HG02678 (cell line): ENCODE measurements at regions not wholly inside any gene's neighbourhood (a gene's known extent, or its start where the extent isn't known, plus 50 kb on each side); places are given as distances from the start of the nearest gene placed in this dataset.

Experiments
- ATAC-seq: cut with Tn5 transposase; IDR thresholded peaks from one replicate; pipeline ENCODE4 v1.9.1; 2021; ENCODE audit warnings: mild to moderate bottlenecking, moderate library complexity; ENCODE audit not compliant: unreplicated experiment

DNA sequence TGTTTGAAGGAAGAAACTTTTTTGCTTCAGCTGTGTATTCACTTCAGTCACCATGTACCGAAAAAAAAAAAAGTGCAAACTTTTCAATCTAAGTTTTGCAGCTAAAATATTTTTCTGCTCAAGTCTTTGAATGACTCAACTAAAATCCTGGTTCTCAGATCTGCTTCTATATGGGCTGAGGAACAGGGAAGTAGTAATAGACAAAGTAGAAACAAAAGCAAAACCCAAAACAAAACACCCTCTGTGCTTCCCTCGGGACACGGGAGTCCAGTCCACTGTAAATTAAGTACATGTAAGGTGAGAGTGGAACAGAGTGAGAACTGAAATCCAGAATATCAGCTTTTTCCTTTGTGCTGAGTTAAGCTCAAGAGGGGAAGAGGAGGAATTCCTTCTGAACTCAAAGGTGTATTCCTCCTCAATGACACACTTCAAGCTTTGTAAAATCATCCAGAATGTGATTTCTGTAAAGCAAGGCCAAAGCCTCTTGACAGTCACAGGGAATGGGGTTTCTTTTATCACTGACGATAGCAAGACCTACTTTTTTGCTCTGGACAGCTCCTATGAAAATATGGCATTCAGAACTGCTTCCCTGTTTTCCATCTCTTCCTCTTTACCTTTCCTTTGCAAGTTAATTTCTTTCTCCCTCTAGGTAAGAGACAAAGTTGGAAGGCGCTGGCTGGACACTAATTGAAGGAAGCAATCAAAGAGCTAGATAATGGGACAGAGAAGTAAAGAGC is 433.5 kb upstream of the MMADHC start:
- no peak for ATAC-seq

DNA sequence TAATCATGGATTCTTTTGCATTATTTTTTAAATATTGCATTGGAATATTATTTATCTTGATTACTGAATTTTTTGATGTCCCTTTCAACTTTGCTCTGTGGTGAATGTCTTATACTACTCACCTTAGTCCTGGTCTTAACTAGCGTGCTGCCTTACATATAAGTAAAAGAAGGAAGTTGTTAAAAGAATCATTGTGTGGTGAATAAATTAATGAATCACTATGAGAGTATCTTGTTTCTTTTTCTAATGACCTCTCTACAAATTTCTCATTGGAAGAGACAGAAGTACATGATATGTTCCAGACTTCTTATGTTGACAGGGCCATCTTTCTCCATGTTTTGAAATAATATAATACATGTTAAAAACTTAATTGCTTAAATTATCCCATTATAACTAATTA is 432.6 kb upstream of the MMADHC start:
- ATAC-seq = no peak

DNA sequence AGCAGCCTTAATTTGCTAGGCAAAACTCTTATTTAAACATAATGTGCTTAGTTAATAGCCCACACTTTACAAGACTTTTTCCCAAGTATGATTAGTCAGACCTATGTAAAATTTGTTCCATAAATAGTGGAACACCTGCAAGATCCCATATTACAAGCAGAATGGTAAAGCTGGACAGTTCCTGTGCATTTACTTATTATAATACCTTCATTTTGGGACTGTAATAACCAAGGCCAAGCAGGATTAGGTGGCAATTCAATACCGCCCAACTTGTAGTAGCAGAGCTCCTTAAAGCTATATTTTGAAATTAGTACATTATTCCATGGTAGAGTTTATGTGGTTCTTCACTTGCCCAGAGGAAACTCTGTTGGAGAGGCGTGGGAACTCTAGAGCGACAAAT is 431.5 kb upstream of the MMADHC start:
- no peak for ATAC-seq

DNA sequence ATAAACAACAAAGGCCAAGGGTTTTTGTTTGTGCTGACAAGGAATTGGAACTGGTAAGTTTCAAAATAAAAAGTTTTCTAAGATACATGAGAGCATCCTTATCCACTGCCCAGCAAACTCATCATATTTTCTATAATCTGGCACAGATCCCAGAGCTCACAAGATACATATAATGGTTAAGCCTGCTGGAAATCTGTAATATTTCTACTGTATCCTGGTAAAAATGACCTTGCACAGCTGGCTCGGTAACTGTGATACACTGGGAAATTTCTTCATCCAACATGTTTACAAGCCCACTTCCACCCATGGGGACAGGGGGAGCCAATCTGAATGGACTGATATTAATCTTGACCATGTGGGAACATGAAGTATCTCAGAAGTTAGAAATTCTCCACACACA is 425.4 kb upstream of the MMADHC start:
- no peak for ATAC-seq

DNA sequence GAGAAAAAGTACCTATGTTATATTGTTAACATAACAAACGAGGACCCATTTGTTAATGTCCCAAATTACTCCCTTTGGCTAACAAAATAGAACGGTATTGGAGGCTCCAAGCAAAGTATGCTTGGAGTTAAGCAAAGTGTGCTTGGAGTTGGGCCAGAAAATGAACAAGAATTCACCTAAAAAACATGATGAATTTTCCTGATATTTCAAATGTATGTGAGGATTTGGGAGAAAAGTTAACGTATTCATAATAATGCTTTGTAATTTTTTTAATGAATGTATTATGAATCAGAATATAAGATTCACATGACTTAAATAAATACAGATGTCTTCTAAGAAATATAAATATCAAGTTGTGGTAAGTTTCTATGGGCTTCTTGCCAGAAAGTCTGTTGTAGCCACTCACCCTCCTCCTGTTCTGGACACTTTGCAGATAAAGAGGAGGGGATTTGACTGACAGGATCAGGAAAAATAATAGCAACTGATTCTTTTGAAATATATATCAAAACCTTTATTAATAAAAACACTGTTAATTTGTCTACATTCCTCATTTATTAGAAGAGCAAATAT is 423.7 kb upstream of the MMADHC start:
- no peak for ATAC-seq

DNA sequence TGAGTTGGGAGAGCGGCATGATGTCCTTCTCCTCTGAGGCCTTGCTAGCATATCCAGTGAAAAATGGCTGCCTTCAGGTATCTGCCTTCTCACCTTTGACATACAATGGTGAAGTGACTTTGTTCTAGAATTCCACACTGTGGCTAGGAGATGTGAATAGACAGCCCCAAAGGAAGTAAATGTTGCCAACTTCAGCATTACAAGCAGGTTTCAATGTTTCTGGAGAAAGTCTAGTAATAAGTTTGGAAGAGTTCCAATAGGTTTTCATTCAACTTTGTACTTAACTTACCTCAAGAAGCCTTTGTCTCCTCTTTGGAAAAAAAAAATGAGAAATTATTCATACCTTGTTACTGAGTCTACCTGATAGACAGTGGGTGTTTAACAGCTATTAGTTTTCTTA is 421.3 kb upstream of the MMADHC start:
- no peak for ATAC-seq

DNA sequence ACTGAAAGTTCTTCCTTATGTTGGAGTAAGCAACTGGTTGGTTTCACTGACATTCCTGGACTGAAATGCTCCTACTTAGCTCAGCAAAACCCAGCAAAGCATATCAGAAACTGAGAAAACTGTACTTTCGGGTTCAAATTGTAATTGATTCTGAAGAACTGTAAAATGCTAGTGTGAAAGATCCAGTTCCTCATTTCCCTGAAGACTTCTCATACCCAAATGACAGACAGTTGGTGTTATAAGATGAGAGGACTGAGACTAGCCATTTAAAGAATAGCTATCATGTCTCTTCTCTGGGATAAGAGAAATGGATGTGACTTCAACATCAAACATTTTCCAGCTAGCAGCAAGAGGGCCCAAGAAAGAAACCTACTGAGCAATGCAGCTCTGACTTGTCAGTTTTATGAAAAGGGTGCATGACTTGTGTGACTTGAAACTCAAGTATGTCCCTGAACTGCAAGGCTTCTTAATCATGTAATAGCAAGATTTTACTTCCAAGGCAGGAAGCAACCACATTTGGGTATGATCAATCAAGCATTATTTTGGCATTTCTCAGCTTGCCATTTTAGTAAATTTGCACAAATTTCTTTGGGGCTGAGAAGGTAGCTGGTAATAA is 420.3 kb upstream of the MMADHC start:
- ATAC-seq = no peak

DNA sequence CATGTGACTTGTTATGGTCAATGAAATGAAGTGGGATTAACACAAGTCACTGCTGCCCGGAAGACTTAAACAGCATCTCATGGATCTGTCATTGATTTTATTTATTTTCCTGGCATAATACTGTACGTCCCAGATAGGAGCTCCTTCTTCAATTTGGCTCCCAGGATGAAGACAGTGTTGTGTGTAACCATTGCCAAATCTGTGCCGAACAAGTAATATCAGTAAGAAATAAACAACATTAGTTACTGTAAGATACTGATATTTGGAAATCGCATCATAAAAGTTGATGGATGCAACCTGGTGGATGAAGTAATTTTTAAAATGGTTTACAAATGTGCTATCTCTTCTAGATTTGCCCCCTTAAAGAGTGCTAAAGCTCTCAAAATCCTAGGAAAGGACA is 419.0 kb upstream of the MMADHC start:
- no peak for ATAC-seq

DNA sequence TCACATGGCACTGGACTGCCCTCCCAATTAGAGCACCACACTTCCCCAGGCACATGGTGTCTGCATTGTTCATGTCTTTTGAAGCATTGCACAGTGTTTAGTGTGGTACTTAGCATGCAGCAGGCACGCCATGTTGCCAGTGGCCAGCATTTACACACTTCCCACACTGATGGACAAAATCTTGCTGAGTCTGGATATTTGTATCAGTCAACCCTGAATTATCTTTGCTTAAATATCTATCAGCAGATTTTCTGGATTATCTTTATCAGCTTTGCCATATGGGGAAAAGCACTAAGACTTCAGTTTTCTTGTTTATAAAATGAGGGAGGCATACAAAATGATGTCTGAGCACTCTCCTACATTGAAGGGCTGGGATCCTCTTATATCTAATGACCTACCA is 416.0 kb upstream of the MMADHC start:
- no peak for ATAC-seq

DNA sequence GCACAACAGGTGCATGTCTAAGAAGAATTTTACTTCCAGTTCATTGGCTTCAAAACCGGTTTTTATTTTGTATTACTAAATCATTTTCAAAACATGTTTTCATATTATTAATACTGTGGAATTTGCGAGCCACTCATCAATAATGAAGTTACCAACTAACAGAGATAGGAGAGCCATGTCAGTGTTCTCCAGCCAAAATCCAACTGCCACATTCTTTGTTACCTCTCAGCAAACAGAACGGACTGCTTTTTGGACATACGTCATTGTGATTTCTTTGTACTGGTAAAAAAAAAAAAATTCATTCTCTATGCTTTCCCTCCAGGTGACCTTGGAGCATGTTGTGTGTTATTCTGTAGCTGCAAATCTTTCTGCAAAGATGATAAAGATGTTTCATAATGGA is 414.2 kb upstream of the MMADHC start:
- no peak for ATAC-seq

DNA sequence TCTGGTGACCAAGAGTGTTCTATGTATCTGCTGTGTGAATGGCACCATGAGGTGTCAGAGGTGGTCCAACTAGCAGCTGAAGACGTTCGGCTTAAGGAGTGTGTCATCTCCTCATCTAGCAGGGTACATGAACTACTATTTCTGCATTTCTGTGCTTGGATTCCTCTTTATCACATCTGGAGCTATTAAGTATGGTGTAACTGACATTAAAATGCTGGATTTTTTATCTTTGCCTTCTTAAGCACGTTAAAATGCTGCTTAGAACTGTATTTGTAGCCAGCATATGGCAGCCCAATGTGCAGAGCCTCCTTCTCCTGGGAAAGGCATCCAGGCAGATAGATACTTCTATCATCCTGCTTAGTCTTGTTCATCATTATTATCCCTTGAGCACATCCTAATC is 409.3 kb upstream of the MMADHC start:
- no peak for ATAC-seq

DNA sequence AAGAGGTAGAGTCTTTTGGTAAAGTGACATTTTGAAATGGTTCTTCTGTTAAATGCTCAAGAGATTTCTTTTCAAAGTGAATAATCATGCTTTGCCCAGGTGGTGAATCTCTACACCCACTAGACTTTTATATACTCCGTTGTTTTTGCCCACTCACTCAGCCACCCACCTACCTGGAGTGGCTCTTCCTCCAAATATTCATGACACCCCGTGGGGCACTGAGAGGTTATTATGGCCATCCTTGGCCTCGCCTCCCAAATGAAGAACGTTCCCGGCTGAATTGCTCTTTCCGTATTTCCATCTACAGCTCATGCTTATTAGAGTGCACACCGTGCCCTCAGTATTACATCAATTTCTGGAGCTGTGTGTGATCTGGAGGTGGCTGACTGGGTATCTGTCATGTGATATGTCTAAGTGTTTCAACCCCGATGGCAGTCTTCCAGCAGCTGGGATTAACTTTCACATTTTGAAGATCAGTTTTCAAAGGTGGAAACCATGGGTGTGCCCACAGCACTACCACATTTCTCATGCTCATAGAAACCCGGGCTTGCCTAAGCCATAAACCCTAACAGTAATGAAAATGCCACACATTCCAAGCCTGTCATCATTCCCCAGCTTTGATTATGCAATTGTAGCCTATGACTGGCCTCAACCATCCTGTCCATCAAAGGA is 406.6 kb upstream of the MMADHC start:
- ATAC-seq = no peak

DNA sequence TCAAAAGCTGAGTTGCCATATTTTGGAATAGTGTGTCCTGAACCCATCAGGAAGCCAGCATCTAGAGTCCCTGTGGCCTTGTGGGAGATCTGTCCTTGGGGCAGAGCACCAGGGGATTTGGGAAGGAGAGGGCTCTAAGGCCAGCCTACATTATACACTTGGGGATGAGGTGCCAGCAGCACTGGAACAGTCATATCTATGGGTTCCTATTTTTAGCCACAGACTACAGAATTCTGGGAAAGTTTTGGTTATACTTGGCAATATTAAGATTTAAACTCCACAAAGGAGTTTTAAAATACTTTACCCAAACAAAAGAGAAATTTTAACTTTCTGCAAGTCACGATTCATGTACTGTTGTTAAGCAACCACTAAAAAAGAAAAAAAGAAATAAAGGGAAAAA is 405.7 kb upstream of the MMADHC start:
- ATAC-seq = no peak

DNA sequence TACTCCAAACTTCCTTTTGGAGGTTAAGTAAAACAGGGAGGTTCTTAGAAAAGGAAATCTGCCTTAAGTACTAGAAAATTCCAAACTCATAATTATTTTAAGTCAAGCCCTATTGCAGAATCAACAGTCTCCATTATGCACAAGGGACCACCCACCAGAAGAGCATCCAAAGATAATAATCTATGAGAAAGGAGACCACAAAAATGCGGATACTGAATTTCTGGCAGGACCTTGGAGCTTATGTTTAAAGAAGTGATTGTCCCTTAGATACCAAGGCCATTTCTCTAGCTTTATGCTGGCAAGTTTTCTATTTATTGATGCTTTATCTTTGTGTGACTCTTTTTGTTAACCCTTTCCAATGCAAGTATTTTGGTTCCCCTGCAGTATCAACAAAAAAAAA is 404.0 kb upstream of the MMADHC start:
- no peak for ATAC-seq

DNA sequence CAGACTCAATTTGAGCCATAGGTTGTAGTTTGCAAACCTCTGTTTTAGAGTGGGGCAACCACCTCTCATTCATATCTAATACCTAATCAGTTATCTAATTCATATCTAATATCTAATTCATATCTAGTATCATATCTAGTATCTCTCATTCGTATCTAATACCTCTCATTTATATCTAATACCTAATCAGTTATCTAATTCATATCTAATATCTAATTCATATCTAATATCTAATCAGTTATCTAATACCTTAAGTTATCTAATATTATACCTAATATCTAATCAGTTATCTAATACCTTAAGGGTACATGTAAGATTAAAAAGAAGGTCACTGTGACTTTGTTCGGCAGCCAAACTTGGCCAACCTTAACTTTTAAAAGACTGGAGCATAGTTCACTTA is 403.4 kb upstream of the MMADHC start:
- no peak for ATAC-seq

DNA sequence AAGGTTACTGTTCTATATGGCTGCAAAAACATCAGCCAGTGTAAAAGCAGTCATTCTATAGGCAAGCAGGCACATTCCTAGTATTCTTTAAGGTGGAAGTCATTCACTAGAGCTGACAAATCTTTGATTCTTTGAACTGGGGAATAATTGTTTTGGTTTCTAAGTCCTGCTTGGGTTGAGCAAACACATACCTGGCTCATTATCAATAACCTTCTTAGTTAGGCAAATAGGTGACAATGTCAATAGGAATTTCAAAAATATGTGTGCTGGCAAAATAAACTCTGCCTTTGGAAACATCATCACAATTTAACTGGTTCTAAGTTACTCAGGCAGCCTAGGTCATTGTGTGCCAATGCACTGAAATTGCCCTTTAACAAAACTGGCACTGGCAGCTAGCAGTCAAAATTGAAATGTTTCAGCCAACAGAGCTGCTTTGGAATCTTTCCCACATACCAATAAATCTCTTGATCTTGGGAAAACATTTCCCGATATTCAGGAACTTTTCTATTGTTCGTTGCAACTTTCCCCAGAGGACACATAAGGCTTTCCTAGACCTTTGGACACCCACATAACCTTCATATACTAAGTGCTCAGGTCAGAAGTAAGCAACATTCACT is 402.0 kb upstream of the MMADHC start:
- ATAC-seq = no peak

DNA sequence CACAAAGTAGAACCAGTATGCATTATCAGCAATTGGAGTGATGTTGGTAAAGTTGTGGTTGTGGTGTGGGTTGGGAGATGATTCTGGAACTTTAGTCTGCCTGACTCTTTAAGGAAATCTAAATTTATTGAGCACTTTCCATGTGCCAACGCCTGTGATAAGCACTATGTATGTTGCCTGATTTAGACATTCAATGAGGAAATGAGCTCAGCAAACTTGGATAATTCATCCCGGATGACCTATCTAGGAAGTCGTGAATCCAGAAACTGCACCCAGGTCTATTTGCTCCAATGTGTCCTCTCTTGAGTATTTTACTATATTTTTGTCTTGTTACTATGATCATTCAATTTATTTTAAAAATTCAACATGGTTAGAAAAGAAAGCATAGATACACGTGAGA is 400.8 kb upstream of the MMADHC start:
- ATAC-seq = no peak

DNA sequence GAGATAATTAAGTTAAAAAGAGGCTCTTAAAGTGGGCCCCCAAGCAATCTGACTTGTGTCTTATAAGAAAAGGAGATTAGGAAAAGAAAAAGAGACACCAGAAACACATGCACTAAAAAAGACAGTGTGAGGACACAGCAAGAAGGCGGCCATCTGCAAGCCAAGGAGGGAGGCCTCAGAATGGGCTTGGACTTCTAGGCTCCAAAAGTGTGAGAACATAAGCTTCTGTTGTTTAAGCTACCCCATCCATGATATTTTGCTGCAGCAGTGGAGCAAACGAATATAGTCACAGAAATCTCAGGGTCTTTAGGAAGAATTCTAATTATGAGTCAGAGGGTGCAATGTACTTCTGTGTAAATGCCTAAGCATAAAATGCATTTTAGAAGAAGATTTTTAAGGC is 399.3 kb upstream of the MMADHC start:
- ATAC-seq = no peak

DNA sequence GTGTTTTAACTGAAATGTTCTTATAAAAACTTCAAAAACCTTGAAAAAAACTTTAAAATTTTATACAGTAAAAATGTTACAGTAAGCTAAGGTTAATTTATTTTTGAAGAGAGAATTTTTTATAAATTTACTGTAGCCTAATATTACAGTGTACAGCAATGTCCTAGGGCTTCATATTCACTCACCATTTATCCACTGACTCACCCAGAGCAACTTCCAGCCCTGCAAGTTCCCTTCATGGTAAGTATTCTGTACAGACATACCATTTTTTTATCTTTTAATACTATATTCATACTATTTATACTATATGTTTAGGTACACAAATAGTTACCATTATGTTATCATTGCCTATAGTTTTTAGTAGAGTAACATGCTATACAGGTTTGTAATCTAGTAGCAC is 396.7 kb upstream of the MMADHC start:
- no peak for ATAC-seq

DNA sequence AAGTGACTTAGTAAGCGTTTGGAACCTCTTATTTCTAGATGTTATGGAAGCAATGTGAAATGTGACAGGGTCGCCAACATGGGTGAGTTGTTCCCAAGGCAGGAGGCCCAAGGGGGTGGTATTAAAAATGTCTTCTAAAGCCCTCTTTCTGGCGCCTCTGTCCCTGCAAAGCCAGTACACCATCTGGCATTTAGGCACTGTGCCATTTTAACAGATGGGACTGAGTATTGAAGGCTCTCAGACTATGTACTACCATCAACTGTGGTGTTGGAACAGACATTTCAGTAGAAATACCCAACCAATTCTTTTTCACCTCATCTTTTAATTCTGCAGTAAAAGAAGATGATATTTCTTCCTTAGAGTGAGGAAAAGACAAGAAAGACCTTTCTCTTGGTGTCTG is 384.5 kb upstream of the MMADHC start:
- no peak for ATAC-seq

DNA sequence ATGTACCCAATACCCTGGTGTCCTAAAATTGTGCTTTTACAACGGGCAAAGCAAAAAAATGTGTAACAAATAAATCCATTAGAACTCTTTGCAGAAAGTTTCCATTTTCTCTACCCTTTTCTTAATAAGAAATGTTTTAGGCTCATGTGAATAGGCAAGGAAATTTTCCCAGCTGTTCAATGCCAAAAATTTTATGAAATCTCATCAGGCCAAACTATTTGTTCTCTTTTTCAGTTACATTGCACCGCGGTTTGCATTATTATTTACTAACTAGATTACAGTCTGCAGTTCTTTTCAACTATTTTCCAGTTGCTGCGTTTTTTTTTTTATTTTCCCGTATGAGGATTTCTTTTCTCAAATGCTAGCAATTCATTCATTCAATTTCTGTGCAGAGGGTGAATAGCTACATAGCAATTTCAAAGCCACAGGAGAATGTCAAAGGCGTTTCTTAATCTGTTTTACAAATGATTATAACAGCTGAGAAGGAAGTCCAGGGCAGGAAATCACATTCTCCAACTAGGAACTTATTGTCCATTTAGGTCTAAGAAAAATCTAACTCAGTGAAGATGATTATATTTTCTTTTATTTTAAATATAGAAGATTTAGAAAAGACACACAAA is 367.5 kb upstream of the MMADHC start:
- ATAC-seq = no peak
